Right kidney (tissue), 1 donor: ENCODE measurements at regions not wholly inside any gene's neighbourhood (a gene's known extent, or its start where the extent isn't known, plus 50 kb on each side); places are given as distances from the start of the nearest gene placed in this dataset.

Experiments used
- DNase-seq: peaks from one replicate; pipeline ENCODE4 v3.0.0-alpha.2; 2016

- DNase-seq: no peak
Measured at GRCh38 chr18:43482136-43482535, 204.8 kb upstream of the SYT4 start.

- DNase-seq: no peak
Measured at GRCh38 chr18:43482600-43482999, 205.3 kb upstream of the SYT4 start.

- no peak for DNase-seq
Measured at GRCh38 chr18:43484710-43485109, 207.4 kb upstream of the SYT4 start.

- DNase-seq: no peak
Measured at GRCh38 chr18:43485545-43485963, 208.3 kb upstream of the SYT4 start.

- peak; percentile 4 for DNase-seq
Measured at GRCh38 chr18:43486462-43486861, 209.2 kb upstream of the SYT4 start.

GRCh38 chr18:43501099-43501498, 223.8 kb upstream of the SYT4 start:
- no peak for DNase-seq

- DNase-seq: no peak
Measured at GRCh38 chr18:43506935-43507334, 229.6 kb upstream of the SYT4 start.

- DNase-seq: no peak
Measured at GRCh38 chr18:43507842-43508481, 230.7 kb upstream of the SYT4 start.

- DNase-seq: no peak
Measured at GRCh38 chr18:43514747-43515146, 237.5 kb upstream of the SYT4 start.

GRCh38 chr18:43515481-43515880, 238.2 kb upstream of the SYT4 start:
- DNase-seq: no peak

- DNase-seq: no peak
Measured at GRCh38 chr18:43524260-43524659, 247.0 kb upstream of the SYT4 start.

- DNase-seq: no peak
Measured at GRCh38 chr18:43525169-43525568, 247.9 kb upstream of the SYT4 start.

GRCh38 chr18:43526426-43527145, 249.3 kb upstream of the SYT4 start:
- no peak for DNase-seq

- DNase-seq: no peak
Measured at GRCh38 chr18:43531438-43531837, 254.1 kb upstream of the SYT4 start.

- no peak for DNase-seq
Measured at GRCh38 chr18:43533371-43533770, 256.1 kb upstream of the SYT4 start.

GRCh38 chr18:43534511-43534910, 257.2 kb upstream of the SYT4 start:
- DNase-seq: no peak

GRCh38 chr18:43539862-43540261, 262.6 kb upstream of the SYT4 start:
- DNase-seq: no peak

- DNase-seq: no peak
Measured at GRCh38 chr18:43542016-43542415, 264.7 kb upstream of the SYT4 start.

GRCh38 chr18:43543236-43543635, 265.9 kb upstream of the SYT4 start:
- no peak for DNase-seq

GRCh38 chr18:43547456-43547855, 270.2 kb upstream of the SYT4 start:
- no peak for DNase-seq

- DNase-seq: no peak
Measured at GRCh38 chr18:43559507-43559906, 282.2 kb upstream of the SYT4 start.

GRCh38 chr18:43563780-43564179, 286.5 kb upstream of the SYT4 start:
- DNase-seq: peak; percentile 20

- no peak for DNase-seq
Measured at GRCh38 chr18:43570593-43570992, 293.3 kb upstream of the SYT4 start.

GRCh38 chr18:43571078-43571689, 293.9 kb upstream of the SYT4 start:
- peak; percentile 8 for DNase-seq
